ENCODE measurements at regions not wholly inside any gene's neighbourhood (a gene's known extent, or its start where the extent isn't known, plus 50 kb on each side); places are given as distances from the start of the nearest gene placed in this dataset.

GRCh38 chr5:152813526-152813925 lies 408.4 kb upstream of the NMUR2 start:
- peaks cover 20% of the 10 kb centered on the region for H3K9me3 ChIP-seq (ENCODE audit: control insufficient read depth, insufficient read depth, low read depth, low read length)
- H3K4me3 ChIP-seq (ENCODE audit: low read depth, low read length) = no peak overlapping the region
- no peaks in the 10 kb centered on the region for H3K27me3 ChIP-seq (ENCODE audit: control insufficient read depth, insufficient read depth, low read length)
- no peak overlapping the region for H3K9ac ChIP-seq (ENCODE audit: low read length)
- H3K4me1 ChIP-seq (ENCODE audit: control insufficient read depth, insufficient read depth, low read length) = no peaks in the 10 kb centered on the region
- no peak overlapping the region for H3K27ac ChIP-seq (ENCODE audit: low read depth, low read length)
- no peaks in the 10 kb centered on the region for H3K36me3 ChIP-seq (ENCODE audit: control insufficient read depth, insufficient read depth, low read length)

- no peak overlapping the region for H3K4me3 ChIP-seq (ENCODE audit: low read depth, low read length)
- no peak overlapping the region for H3K27ac ChIP-seq (ENCODE audit: low read depth, low read length)
Observed at GRCh38 chr5:152819891-152820290, 414.8 kb upstream of the NMUR2 start.

DNA sequence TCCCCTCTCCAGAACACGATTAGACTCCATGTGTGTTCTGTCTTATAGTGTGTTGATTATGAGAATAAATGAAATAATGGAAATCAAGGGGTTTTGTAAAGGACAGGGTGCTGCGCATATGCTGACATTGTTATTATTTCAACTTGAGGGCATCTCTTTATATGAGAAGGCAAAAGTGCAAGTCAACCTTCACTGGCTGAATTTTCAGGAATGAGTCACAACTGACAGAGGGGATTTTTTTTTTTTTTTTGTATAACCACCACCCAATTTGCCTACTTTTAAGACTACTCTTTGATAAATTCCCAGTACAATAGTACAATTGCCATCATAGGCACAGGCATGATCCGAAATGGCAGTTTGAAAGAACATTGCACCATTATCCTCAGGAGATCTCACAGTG lies 419.2 kb upstream of the NMUR2 start:
- Histone ChIP-seq H3K9ac (ENCODE audit: low read length) (no peak overlapping the region), H3K27me3 (ENCODE audit: control insufficient read depth, insufficient read depth, low read length) (no peaks in the 10 kb centered on the region), H3K36me3 (ENCODE audit: control insufficient read depth, insufficient read depth, low read length) (no peaks in the 10 kb centered on the region), H3K4me1 (ENCODE audit: control insufficient read depth, insufficient read depth, low read length) (no peaks in the 10 kb centered on the region; the same call in 1 of the 2 replicates), H3K9me3 (ENCODE audit: control insufficient read depth, insufficient read depth, low read depth, low read length) (no peaks in the 10 kb centered on the region), H3K4me3 (ENCODE audit: low read depth, low read length) (no peak overlapping the region), H3K27ac (ENCODE audit: low read depth, low read length) (no peak overlapping the region)

More at GRCh38 chr5:152819891-152820290, 414.8 kb upstream of the NMUR2 start:
- no peaks in the 10 kb centered on the region for H3K36me3 ChIP-seq (ENCODE audit: control insufficient read depth, insufficient read depth, low read length)
- H3K9me3 ChIP-seq (ENCODE audit: control insufficient read depth, insufficient read depth, low read depth, low read length) = no peaks in the 10 kb centered on the region
- no peak overlapping the region for H3K9ac ChIP-seq (ENCODE audit: low read length)
- H3K4me1 ChIP-seq (ENCODE audit: control insufficient read depth, insufficient read depth, low read length) = no peaks in the 10 kb centered on the region; the same call in 1 of the 2 replicates
- no peaks in the 10 kb centered on the region for H3K27me3 ChIP-seq (ENCODE audit: control insufficient read depth, insufficient read depth, low read length)

DNA sequence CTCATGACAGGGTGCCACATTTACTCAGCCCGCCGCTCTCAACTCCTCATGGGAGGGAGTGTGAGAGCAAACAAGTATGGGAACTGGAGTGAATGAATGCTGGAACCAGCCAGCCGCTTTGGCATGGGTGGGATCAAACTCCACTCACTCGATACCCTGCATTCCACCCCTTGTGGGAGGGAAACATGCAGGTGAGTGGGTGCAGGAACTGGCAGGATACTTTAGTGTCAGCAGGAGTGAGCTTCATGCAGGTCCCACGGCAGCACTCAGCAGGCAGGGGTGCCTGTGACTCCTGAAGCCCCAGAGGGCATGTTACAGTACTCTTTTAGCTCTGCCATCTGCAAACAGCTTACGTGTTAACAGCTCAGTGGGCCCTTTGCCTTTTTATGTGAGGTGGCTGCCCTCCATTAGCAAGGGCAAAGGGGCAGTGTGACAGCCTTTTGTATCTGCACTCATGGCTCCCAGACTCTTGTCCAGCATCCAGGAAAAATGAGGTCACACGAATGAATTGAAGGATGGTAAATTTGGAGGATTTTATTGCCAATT lies 433.2 kb upstream of the NMUR2 start:
- no peaks in the 10 kb centered on the region for H3K36me3 ChIP-seq (ENCODE audit: control insufficient read depth, insufficient read depth, low read length)
- H3K4me3 ChIP-seq (ENCODE audit: low read depth, low read length) = no peak overlapping the region
- no peaks in the 10 kb centered on the region; the same call in 1 of the 2 replicates for H3K4me1 ChIP-seq (ENCODE audit: control insufficient read depth, insufficient read depth, low read length)
- H3K27me3 ChIP-seq (ENCODE audit: control insufficient read depth, insufficient read depth, low read length) = no peaks in the 10 kb centered on the region
- H3K9me3 ChIP-seq (ENCODE audit: control insufficient read depth, insufficient read depth, low read depth, low read length) = no peaks in the 10 kb centered on the region
- no peak overlapping the region for H3K9ac ChIP-seq (ENCODE audit: low read length)
- no peak overlapping the region for H3K27ac ChIP-seq (ENCODE audit: low read depth, low read length)

GRCh38 chr5:152844713-152845112 lies 439.6 kb upstream of the NMUR2 start:
- Histone ChIP-seq H3K27ac (ENCODE audit: low read depth, low read length) (no peak overlapping the region), H3K9ac (ENCODE audit: low read length) (no peak overlapping the region), H3K4me1 (ENCODE audit: control insufficient read depth, insufficient read depth, low read length) (no peaks in the 10 kb centered on the region), H3K36me3 (ENCODE audit: control insufficient read depth, insufficient read depth, low read length) (no peaks in the 10 kb centered on the region), H3K4me3 (ENCODE audit: low read depth, low read length) (no peak overlapping the region), H3K27me3 (ENCODE audit: control insufficient read depth, insufficient read depth, low read length) (no peaks in the 10 kb centered on the region), H3K9me3 (ENCODE audit: control insufficient read depth, insufficient read depth, low read depth, low read length) (no peaks in the 10 kb centered on the region)

DNA sequence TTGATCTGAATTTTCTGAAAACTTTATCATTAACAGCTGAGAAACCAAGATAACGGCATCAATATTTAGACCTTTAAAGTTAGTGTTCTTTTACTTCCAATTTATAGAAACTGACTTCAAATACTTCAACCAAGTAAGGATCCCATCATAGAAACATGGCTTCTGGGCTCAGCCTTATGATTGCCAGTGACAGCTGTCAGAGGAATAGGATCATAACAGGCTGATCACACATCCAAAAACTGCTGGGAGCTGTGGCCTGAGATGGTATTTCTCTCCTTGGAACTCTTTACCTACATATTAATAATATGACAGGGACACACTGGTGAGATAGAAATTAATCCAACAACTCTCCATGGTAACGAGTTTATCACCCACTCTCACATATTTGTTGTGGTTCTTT lies 448.3 kb upstream of the NMUR2 start:
- H3K9ac ChIP-seq (ENCODE audit: low read length) = no peak overlapping the region
- H3K27ac ChIP-seq (ENCODE audit: low read depth, low read length) = no peak overlapping the region
- H3K4me3 ChIP-seq (ENCODE audit: low read depth, low read length) = no peak overlapping the region
- H3K36me3 ChIP-seq (ENCODE audit: control insufficient read depth, insufficient read depth, low read length) = no peaks in the 10 kb centered on the region
- H3K27me3 ChIP-seq (ENCODE audit: control insufficient read depth, insufficient read depth, low read length) = no peaks in the 10 kb centered on the region
- H3K9me3 ChIP-seq (ENCODE audit: control insufficient read depth, insufficient read depth, low read depth, low read length) = no peaks in the 10 kb centered on the region
- peaks cover 21% of the 10 kb centered on the region for H3K4me1 ChIP-seq (ENCODE audit: control insufficient read depth, insufficient read depth, low read length)

DNA sequence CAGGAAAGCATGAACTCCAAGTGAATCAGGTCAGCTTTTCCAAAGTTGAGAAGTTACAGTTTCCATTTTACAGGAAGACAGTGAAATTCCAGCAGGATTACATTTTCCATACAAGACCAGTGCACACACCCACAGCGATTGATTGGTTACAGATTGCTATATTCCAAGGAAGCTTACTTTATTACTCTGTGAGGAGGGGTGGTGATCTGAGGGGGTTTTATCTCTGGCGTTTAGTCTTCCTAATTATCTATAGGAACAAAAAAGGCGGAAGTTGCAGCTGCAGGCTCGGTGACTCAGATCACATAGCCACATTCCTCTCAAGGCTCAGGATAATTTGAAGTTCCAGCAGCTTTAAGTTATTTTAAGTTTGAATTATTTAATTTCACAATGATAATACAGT lies 450.4 kb upstream of the NMUR2 start:
- H3K9me3 ChIP-seq (ENCODE audit: control insufficient read depth, insufficient read depth, low read depth, low read length) = no peaks in the 10 kb centered on the region
- no peak overlapping the region for H3K27ac ChIP-seq (ENCODE audit: low read depth, low read length)
- peaks cover 21% of the 10 kb centered on the region for H3K4me1 ChIP-seq (ENCODE audit: control insufficient read depth, insufficient read depth, low read length)
- peak overlapping the region; percentile 11 for H3K9ac ChIP-seq (ENCODE audit: low read length)
- no peaks in the 10 kb centered on the region for H3K36me3 ChIP-seq (ENCODE audit: control insufficient read depth, insufficient read depth, low read length)
- no peak overlapping the region for H3K4me3 ChIP-seq (ENCODE audit: low read depth, low read length)
- H3K27me3 ChIP-seq (ENCODE audit: control insufficient read depth, insufficient read depth, low read length) = no peaks in the 10 kb centered on the region

DNA sequence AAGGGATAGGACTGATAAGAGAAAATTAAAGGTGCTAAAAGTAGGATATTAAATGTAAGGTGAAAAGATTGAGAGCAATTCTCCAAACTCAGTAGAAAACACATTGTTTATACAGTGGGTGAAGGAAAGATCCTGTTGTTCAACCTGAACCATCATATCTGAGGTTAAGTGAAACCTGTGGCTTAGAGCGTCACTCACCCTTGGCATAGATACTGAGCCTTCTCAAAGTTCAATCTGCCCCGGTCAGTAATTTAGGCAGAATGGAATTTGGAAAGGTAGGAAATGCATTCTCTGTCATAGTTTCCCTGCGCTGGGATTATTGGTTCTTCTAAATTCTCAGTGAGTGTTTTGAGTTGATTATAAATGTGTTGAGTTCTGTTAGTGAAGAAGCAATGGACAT lies 456.2 kb upstream of the NMUR2 start:
- Histone ChIP-seq H3K9ac (ENCODE audit: low read length) (no peak overlapping the region), H3K27me3 (ENCODE audit: control insufficient read depth, insufficient read depth, low read length) (no peaks in the 10 kb centered on the region), H3K36me3 (ENCODE audit: control insufficient read depth, insufficient read depth, low read length) (no peaks in the 10 kb centered on the region), H3K9me3 (ENCODE audit: control insufficient read depth, insufficient read depth, low read depth, low read length) (no peaks in the 10 kb centered on the region), H3K27ac (ENCODE audit: low read depth, low read length) (no peak overlapping the region), H3K4me1 (ENCODE audit: control insufficient read depth, insufficient read depth, low read length) (no peaks in the 10 kb centered on the region), H3K4me3 (ENCODE audit: low read depth, low read length) (no peak overlapping the region)

- H3K9me3 ChIP-seq (ENCODE audit: control insufficient read depth, insufficient read depth, low read depth, low read length) = no peaks in the 10 kb centered on the region
- H3K4me3 ChIP-seq (ENCODE audit: low read depth, low read length) = no peak overlapping the region
- no peaks in the 10 kb centered on the region for H3K27me3 ChIP-seq (ENCODE audit: control insufficient read depth, insufficient read depth, low read length)
- no peak overlapping the region for H3K9ac ChIP-seq (ENCODE audit: low read length)
- H3K27ac ChIP-seq (ENCODE audit: low read depth, low read length) = no peak overlapping the region
- H3K4me1 ChIP-seq (ENCODE audit: control insufficient read depth, insufficient read depth, low read length) = no peaks in the 10 kb centered on the region; the same call in 1 of the 2 replicates
- H3K36me3 ChIP-seq (ENCODE audit: control insufficient read depth, insufficient read depth, low read length) = no peaks in the 10 kb centered on the region
Observed at GRCh38 chr5:152864447-152864846, 459.4 kb upstream of the NMUR2 start.

DNA sequence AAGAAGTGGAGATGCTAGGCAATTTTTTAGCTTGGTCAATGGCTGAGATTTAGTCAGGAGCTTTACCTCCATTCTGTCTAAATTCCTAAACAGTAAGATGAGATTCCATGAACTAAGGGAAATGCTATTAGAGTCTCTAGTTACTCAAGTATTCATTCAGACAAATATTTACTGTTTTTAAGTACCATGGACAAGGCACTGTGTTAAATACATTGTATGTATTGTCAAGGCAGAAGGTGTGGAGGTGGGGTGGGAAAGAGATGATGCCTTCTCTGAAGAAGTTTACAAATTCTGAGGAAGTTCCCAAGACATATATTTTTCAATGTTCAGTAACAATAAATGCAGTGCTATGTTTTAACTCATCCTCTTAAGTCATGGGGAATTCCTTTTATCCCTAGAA lies 459.9 kb upstream of the NMUR2 start:
- Histone ChIP-seq H3K27me3 (ENCODE audit: control insufficient read depth, insufficient read depth, low read length) (no peaks in the 10 kb centered on the region), H3K27ac (ENCODE audit: low read depth, low read length) (no peak overlapping the region), H3K36me3 (ENCODE audit: control insufficient read depth, insufficient read depth, low read length) (no peaks in the 10 kb centered on the region)

DNA sequence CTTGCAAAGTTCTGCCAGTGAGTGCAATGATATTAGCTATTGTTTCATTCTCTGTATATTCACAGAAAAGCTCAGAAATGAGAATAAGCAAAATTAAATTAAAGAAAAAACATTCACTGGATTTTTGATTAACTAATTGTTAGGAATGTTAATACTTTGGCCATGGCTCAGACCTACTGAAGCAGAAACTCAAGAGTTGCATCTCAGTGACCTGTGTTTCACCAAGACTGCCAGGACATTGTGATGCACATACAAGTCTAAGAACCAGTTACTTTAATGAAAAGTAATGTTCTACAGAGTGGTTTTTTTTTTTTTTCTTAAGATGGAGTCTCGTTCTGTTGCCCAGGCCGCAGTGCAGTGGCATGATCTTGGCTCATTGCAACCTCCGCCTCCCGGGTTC lies 464.9 kb upstream of the NMUR2 start:
- 0 out of 2 replicates have a peak, but pooled peaks cover under 1% of the 10 kb centered on the region for H3K9me3 ChIP-seq (ENCODE audit: control insufficient read depth, insufficient read depth, low read depth, low read length)

More for the DNA sequence above, 459.9 kb upstream of the NMUR2 start:
- no peaks in the 10 kb centered on the region for H3K9me3 ChIP-seq (ENCODE audit: control insufficient read depth, insufficient read depth, low read depth, low read length)
- no peak overlapping the region for H3K4me3 ChIP-seq (ENCODE audit: low read depth, low read length)
- no peak overlapping the region for H3K9ac ChIP-seq (ENCODE audit: low read length)
- no peaks in the 10 kb centered on the region; the same call in 1 of the 2 replicates for H3K4me1 ChIP-seq (ENCODE audit: control insufficient read depth, insufficient read depth, low read length)

More for the DNA sequence above, 464.9 kb upstream of the NMUR2 start:
- no peak overlapping the region for H3K4me3 ChIP-seq (ENCODE audit: low read depth, low read length)
- H3K9ac ChIP-seq (ENCODE audit: low read length) = no peak overlapping the region
- H3K27ac ChIP-seq (ENCODE audit: low read depth, low read length) = no peak overlapping the region
- no peaks in the 10 kb centered on the region for H3K36me3 ChIP-seq (ENCODE audit: control insufficient read depth, insufficient read depth, low read length)
- H3K27me3 ChIP-seq (ENCODE audit: control insufficient read depth, insufficient read depth, low read length) = no peaks in the 10 kb centered on the region
- H3K4me1 ChIP-seq (ENCODE audit: control insufficient read depth, insufficient read depth, low read length) = no peaks in the 10 kb centered on the region; the same call in 1 of the 2 replicates

Data from HUES6 (cell line).